ENCODE measurements at regions not wholly inside any gene's neighbourhood (a gene's known extent, or its start where the extent isn't known, plus 50 kb on each side); places are given as distances from the start of the nearest gene placed in this dataset.

DNA sequence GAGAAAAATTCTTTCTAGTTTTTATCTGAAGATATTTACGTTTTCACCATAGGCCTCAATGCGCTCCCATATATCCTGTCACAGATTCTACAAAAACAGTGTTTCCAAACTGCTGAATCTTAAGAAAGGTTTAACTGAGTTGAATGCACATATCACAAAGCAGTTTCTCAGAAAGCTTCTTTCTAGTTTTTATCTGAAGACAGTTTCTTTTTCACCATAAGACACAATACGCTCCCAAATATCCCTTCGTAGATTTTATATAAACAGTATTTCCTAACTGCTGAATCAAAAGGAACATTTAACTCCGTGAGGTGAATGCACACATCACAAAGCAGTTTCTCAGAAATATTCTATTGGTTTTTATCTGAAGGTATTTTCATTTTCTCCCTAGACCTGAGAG is 385.5 kb downstream of the ALG10 start:
- TF ChIP-seq POLR2AphosphoS5 (IDR thresholded peaks at IDR 0.05) (no peak), CTCF (IDR thresholded peaks at IDR 0.05) (no peak), POLR2A (IDR thresholded peaks at IDR 0.05) (no peak)

Measured in stomach (tissue), 4 donors.